H54 (cell line): ENCODE measurements at regions not wholly inside any gene's neighbourhood (a gene's known extent, or its start where the extent isn't known, plus 50 kb on each side); places are given as distances from the start of the nearest gene placed in this dataset.
"Not testable (repeated sequence)": the region's sequence is repeated elsewhere in the genome, so short reads cannot be mapped to it uniquely, and the experiment has no call there.

Experiments
- DNase-seq: peaks from one replicate; pipeline ENCODE4 v3.0.0; 2011; ENCODE audit warnings: low spot score, mixed read lengths; ENCODE audit not compliant: insufficient read length
- FAIRE-seq: peaks from 3 replicates; lab custom pipeline; 2011; peaks lifted over from hg19 to GRCh38; lab: Jason Lieb, UNC
- POLR2A ChIP-seq: IDR thresholded peaks from 2 replicates; pipeline ENCODE4 v1.6.1; 2011; ENCODE audit warnings: low read depth, mild to moderate bottlenecking, low read length

GRCh38 chr4:12382567-12382966, 953.9 kb upstream of the HS3ST1 start:
- TF ChIP-seq POLR2A: no peak
- FAIRE-seq: no peak
- no peak for DNase-seq

GRCh38 chr4:12379191-12379590, 950.5 kb upstream of the HS3ST1 start:
- FAIRE-seq (no peak), DNase-seq (no peak)
- TF ChIP-seq POLR2A: no peak

- FAIRE-seq (no peak), DNase-seq (no peak)
- TF ChIP-seq POLR2A: no peak
Observed at GRCh38 chr4:12375805-12376204, 947.1 kb upstream of the HS3ST1 start.

GRCh38 chr4:12365869-12366268, 937.2 kb upstream of the HS3ST1 start:
- FAIRE-seq, DNase-seq: not testable (repeated sequence)

- no peak for FAIRE-seq
- TF ChIP-seq POLR2A: no peak
- DNase-seq: no peak
Observed at GRCh38 chr4:12360391-12360790, 931.7 kb upstream of the HS3ST1 start.

GRCh38 chr4:12359420-12359819, 930.7 kb upstream of the HS3ST1 start:
- FAIRE-seq (no peak), DNase-seq (no peak)
- no peak for TF ChIP-seq POLR2A

GRCh38 chr4:12333083-12333482, 904.4 kb upstream of the HS3ST1 start:
- not testable (repeated sequence) for DNase-seq, FAIRE-seq

- no peak for TF ChIP-seq POLR2A
- FAIRE-seq (no peak), DNase-seq (no peak)
Observed at GRCh38 chr4:12324965-12325364, 896.3 kb upstream of the HS3ST1 start.

GRCh38 chr4:12319765-12320164, 891.1 kb upstream of the HS3ST1 start:
- no peak for DNase-seq
- no peak for TF ChIP-seq POLR2A

GRCh38 chr4:12304905-12305304, 876.2 kb upstream of the HS3ST1 start:
- DNase-seq: no peak
- FAIRE-seq: no peak
- TF ChIP-seq POLR2A: no peak

More at GRCh38 chr4:12319765-12320164, 891.1 kb upstream of the HS3ST1 start:
- FAIRE-seq: no peak

- no peak for TF ChIP-seq POLR2A
- FAIRE-seq (no peak), DNase-seq (no peak)
Observed at GRCh38 chr4:12296366-12296765, 867.7 kb upstream of the HS3ST1 start.

GRCh38 chr4:12293906-12294525, 865.3 kb upstream of the HS3ST1 start:
- no peak for TF ChIP-seq POLR2A
- FAIRE-seq: no peak
- no peak for DNase-seq

- TF ChIP-seq POLR2A: no peak
- DNase-seq (no peak), FAIRE-seq (no peak)
Observed at GRCh38 chr4:12286351-12286750, 857.7 kb upstream of the HS3ST1 start.

GRCh38 chr4:12270546-12270945, 841.9 kb upstream of the HS3ST1 start:
- TF ChIP-seq POLR2A: no peak
- DNase-seq: no peak
- no peak for FAIRE-seq

GRCh38 chr4:12265554-12265953, 836.9 kb upstream of the HS3ST1 start:
- FAIRE-seq (no peak), DNase-seq (no peak)
- no peak for TF ChIP-seq POLR2A
